ENCODE measurements at regions not wholly inside any gene's neighbourhood (a gene's known extent, or its start where the extent isn't known, plus 50 kb on each side); places are given as distances from the start of the nearest gene placed in this dataset.

- DNase-seq (ENCODE audit: low read depth), result no peak
Observed at GRCh38 chr6:105494688-105495087, 91.8 kb upstream of the PREP start.

GRCh38 chr6:105493736-105494135 is 90.9 kb upstream of the PREP start:
- DNase-seq (ENCODE audit: low read depth), result no peak

- no peak for DNase-seq (ENCODE audit: low read depth)
Observed at GRCh38 chr6:105492706-105493673, 90.1 kb upstream of the PREP start.

GRCh38 chr6:105489216-105489530 is 86.3 kb upstream of the PREP start:
- DNase-seq (ENCODE audit: low read depth), result no peak

GRCh38 chr6:105488516-105489215 is 85.8 kb upstream of the PREP start:
- no peak for DNase-seq (ENCODE audit: low read depth)

- no peak for DNase-seq (ENCODE audit: low read depth)
Observed at GRCh38 chr6:105487040-105487790, 84.3 kb upstream of the PREP start.

- no peak for DNase-seq (ENCODE audit: low read depth)
Observed at GRCh38 chr6:105485456-105485855, 82.6 kb upstream of the PREP start.

GRCh38 chr6:105484238-105485161 is 81.6 kb upstream of the PREP start:
- DNase-seq (ENCODE audit: low read depth), result no peak

GRCh38 chr6:105483492-105483891 is 80.6 kb upstream of the PREP start:
- no peak for DNase-seq (ENCODE audit: low read depth)

GRCh38 chr6:105482921-105483320 is 80.0 kb upstream of the PREP start:
- DNase-seq (ENCODE audit: low read depth), result no peak

- DNase-seq (ENCODE audit: low read depth), result no peak
Observed at GRCh38 chr6:105482227-105482844, 79.5 kb upstream of the PREP start.

- no peak for DNase-seq (ENCODE audit: low read depth)
Observed at GRCh38 chr6:105476978-105477377, 74.1 kb upstream of the PREP start.

- no peak for DNase-seq (ENCODE audit: low read depth)
Observed at GRCh38 chr6:105474234-105474633, 71.4 kb upstream of the PREP start.

- no peak for DNase-seq (ENCODE audit: low read depth)
Observed at GRCh38 chr6:105469946-105470345, 67.1 kb upstream of the PREP start.

GRCh38 chr6:105468850-105469249 is 66.0 kb upstream of the PREP start:
- DNase-seq (ENCODE audit: low read depth), result no peak

- no peak for DNase-seq (ENCODE audit: low read depth)
Observed at GRCh38 chr6:105460860-105461259, 58.0 kb upstream of the PREP start.

- no peak for DNase-seq (ENCODE audit: low read depth)
Observed at GRCh38 chr6:105459864-105460263, 57.0 kb upstream of the PREP start.

GRCh38 chr6:105459049-105459448 is 56.2 kb upstream of the PREP start:
- DNase-seq (ENCODE audit: low read depth), result no peak

- no peak for DNase-seq (ENCODE audit: low read depth)
Observed at GRCh38 chr6:105458551-105458950, 55.7 kb upstream of the PREP start.

- DNase-seq (ENCODE audit: low read depth), result no peak
Observed at GRCh38 chr6:105458084-105458483, 55.2 kb upstream of the PREP start.

GRCh38 chr6:105453968-105454367 is 51.1 kb upstream of the PREP start:
- no peak for DNase-seq (ENCODE audit: low read depth)
